Osteoblast (primary cell): ENCODE measurements at regions not wholly inside any gene's neighbourhood (a gene's known extent, or its start where the extent isn't known, plus 50 kb on each side); places are given as distances from the start of the nearest gene placed in this dataset.
A peak's percentile ranks its signal among the peaks of the same experiment; 100 is the strongest.

Source experiments
- DNase-seq: peaks from one replicate; pipeline ENCODE4 v3.0.0; 2011; ENCODE audit warnings: low spot score, mixed read lengths; ENCODE audit not compliant: insufficient read length; ENCODE audit errors: missing footprints
- H2AFZ ChIP-seq: 2 replicates; pipeline ENCODE4 v1.6.0; 2011; ENCODE audit warnings: mild to moderate bottlenecking, low read length
- H3K27ac ChIP-seq: 2 replicates; pipeline ENCODE4 v1.5.1; 2011; ENCODE audit warnings: mild to moderate bottlenecking, low read depth, low read length, moderate library complexity
- H3K27me3 ChIP-seq: 2 replicates; pipeline ENCODE4 v1.6.0; 2012; ENCODE audit warnings: mild to moderate bottlenecking, control low read depth, inconsistent platforms, low read length, moderate library complexity; ENCODE audit not compliant: insufficient read depth
- H3K36me3 ChIP-seq: 2 replicates; pipeline ENCODE4 v1.5.1; 2011; ENCODE audit warnings: mild to moderate bottlenecking, low read length, control low read depth, moderate library complexity; ENCODE audit not compliant: insufficient read depth
- H3K4me1 ChIP-seq: 2 replicates; pipeline ENCODE4 v1.5.1; 2011; ENCODE audit warnings: mild to moderate bottlenecking, low read length, control low read depth, moderate library complexity; ENCODE audit not compliant: insufficient read depth
- H3K4me2 ChIP-seq: 2 replicates; pipeline ENCODE4 v1.6.0; 2011; ENCODE audit warnings: mild to moderate bottlenecking, low read length; ENCODE audit not compliant: insufficient read depth
- H3K4me3 ChIP-seq: fragments of 200-600 bp; sonication (generic); 3 replicates; pipeline ENCODE4 v1.5.1; 2012; ENCODE audit warnings: mild to moderate bottlenecking, low read length, inconsistent platforms; ENCODE audit not compliant: insufficient read depth
- H3K79me2 ChIP-seq: 2 replicates; pipeline ENCODE4 v1.6.0; 2012; ENCODE audit warnings: mild to moderate bottlenecking, low read length, control low read depth, inconsistent platforms; ENCODE audit not compliant: insufficient read depth
- H3K9me3 ChIP-seq: 2 replicates; pipeline ENCODE4 v1.5.1; 2011; ENCODE audit warnings: low read depth, low read length, control low read depth
- H4K20me1 ChIP-seq: 2 replicates; pipeline ENCODE4 v1.6.0; 2012; ENCODE audit warnings: mild to moderate bottlenecking, low read length, control low read depth; ENCODE audit not compliant: insufficient read depth
- TF ChIP-seq, protein P1 (sequence below): IDR thresholded peaks from 2 replicates; pipeline ENCODE4 v1.5.1; 2011; ENCODE audit warnings: mild to moderate bottlenecking, low read depth, low read length, moderate library complexity; ENCODE audit errors: extremely low read depth

DNA sequence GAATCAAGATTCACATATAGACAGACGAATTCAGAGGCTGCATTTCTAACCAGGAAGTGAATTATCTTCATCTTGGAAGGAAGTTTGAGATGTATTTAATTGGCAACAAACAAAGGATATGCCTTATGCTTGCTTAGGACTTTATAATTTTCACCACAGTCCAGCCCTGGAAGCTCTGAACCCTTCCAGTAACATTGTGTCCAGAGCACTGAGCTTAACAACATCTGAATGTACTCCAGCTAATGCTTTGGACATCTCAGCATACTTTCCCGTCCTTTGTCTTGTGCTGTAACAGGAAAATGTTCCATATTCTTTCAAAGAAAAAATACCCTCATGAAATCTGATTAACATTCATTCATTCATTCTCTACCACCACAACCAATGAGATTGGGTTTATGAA, 136.3 kb upstream of the SPATS2L start:
- Histone ChIP-seq H4K20me1 (no peaks in the 10 kb centered on the region), H3K27me3 (no peaks in the 10 kb centered on the region), H2AFZ (no peak overlapping the region), H3K9me3 (no peaks in the 10 kb centered on the region), H3K4me2 (no peak overlapping the region), H3K27ac (no peak overlapping the region), H3K36me3 (no peaks in the 10 kb centered on the region), H3K4me3 (no peak overlapping the region), H3K79me2 (no peaks in the 10 kb centered on the region), H3K4me1 (peaks cover 25% of the 10 kb centered on the region)
- no peak for DNase-seq
- TF ChIP-seq, protein P1, sequence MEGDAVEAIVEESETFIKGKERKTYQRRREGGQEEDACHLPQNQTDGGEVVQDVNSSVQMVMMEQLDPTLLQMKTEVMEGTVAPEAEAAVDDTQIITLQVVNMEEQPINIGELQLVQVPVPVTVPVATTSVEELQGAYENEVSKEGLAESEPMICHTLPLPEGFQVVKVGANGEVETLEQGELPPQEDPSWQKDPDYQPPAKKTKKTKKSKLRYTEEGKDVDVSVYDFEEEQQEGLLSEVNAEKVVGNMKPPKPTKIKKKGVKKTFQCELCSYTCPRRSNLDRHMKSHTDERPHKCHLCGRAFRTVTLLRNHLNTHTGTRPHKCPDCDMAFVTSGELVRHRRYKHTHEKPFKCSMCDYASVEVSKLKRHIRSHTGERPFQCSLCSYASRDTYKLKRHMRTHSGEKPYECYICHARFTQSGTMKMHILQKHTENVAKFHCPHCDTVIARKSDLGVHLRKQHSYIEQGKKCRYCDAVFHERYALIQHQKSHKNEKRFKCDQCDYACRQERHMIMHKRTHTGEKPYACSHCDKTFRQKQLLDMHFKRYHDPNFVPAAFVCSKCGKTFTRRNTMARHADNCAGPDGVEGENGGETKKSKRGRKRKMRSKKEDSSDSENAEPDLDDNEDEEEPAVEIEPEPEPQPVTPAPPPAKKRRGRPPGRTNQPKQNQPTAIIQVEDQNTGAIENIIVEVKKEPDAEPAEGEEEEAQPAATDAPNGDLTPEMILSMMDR: no peak

DNA sequence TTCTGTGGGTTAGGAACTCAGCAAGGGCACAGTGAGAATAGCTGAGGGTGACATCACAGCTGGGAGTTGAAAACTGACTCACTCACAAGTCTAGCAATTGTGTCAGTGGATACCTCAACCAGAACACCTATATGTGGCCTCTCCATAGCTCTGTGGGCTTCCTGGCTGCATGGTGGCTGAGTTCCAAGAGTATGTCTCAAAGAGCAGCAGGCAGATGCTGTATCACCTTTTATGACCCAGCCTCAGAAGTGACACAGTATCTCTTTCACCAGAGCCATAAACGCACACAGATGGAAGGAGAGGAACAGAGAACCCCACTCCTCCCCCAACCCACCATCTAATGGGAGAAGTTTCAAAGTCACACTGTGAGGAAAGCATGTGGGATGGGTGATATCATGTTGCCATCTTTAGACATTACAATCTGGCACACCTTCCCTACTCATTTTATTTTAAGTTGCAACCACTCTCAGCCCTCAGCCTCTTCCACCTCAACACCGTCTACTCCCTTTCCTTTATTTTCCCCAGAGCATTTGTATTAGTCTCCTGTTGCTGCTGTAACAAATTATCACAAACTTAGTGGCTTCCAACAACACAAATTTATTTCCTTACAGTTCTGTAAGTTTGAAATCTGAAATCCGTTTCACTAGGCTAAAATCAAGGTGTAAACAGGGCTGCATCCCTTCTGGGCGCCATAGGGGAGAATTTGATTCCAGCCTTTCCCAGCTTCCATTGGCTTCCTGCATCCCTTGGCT, 134.6 kb upstream of the SPATS2L start:
- H3K27ac ChIP-seq: no peak overlapping the region
- H3K36me3 ChIP-seq: no peaks in the 10 kb centered on the region
- H3K79me2 ChIP-seq: no peaks in the 10 kb centered on the region
- no peak overlapping the region for H2AFZ ChIP-seq
- no peaks in the 10 kb centered on the region for H3K9me3 ChIP-seq
- H3K4me2 ChIP-seq: no peak overlapping the region
- TF ChIP-seq, protein P1: no peak
- no peaks in the 10 kb centered on the region for H4K20me1 ChIP-seq
- H3K4me3 ChIP-seq: no peak overlapping the region
- peak; percentile 87 for DNase-seq
- H3K4me1 ChIP-seq: peaks cover 25% of the 10 kb centered on the region
- H3K27me3 ChIP-seq: no peaks in the 10 kb centered on the region

DNA sequence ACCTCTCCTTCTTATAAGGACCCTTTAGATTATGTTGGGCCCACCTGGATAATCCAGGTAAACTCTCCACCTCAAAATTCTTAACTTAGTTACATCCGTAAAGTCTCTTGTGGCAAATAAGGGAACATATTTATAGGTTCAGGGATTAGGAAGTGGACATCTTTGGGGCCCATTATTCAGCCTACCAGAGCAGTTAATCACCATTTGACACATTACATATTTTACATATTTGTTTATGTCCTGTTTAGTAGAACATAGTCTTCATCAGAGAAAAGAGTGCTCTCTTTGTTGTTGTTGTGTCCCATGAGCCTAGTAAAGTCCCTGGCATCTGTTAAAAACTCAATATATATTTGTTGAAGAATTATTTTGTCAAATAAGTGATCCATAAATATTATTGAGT, 134.0 kb upstream of the SPATS2L start:
- DNase-seq: no peak
- Histone ChIP-seq H3K9me3 (no peaks in the 10 kb centered on the region), H3K4me1 (peaks cover 27% of the 10 kb centered on the region), H4K20me1 (no peaks in the 10 kb centered on the region), H3K79me2 (no peaks in the 10 kb centered on the region), H3K27me3 (no peaks in the 10 kb centered on the region), H3K36me3 (no peaks in the 10 kb centered on the region), H3K4me2 (peak overlapping the region; percentile 74), H2AFZ (no peak overlapping the region), H3K27ac (no peak overlapping the region), H3K4me3 (no peak overlapping the region)
- TF ChIP-seq, protein P1: no peak

DNA sequence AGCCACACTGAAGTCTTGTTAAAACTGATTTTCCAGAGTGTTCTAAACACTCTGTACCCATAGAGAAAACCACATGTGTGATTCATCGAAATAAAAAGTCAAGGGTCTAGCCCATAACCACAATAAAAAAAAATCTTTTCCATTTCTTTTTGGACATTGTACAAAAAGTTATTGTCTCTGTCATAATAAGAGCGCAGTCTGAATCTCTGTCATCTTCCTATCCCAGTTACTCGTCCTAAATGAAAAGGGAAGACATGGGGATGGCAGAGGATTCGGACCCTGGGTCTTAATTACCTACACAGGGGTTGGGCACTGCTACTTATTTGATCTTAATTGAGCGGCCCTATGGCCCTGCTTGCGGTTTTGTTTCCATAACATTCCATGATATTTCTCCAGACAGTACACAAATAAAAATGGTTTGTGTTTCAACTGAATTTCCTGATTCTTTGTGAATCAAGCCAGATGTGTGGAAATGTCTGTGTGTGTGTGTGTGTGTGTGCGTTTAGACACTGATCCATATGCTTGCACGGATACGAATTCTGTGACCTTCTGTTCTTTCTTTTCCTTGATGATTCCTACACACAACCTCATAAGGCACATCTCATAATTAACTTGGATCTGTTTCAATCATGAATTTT, 133.4 kb upstream of the SPATS2L start:
- Histone ChIP-seq H3K9me3 (no peaks in the 10 kb centered on the region), H2AFZ (peak overlapping the region; percentile 21), H3K4me3 (no peak overlapping the region), H3K36me3 (no peaks in the 10 kb centered on the region), H3K27me3 (no peaks in the 10 kb centered on the region), H4K20me1 (no peaks in the 10 kb centered on the region), H3K4me1 (peaks cover 31% of the 10 kb centered on the region), H3K4me2 (peak overlapping the region; percentile 74), H3K79me2 (no peaks in the 10 kb centered on the region), H3K27ac (no peak overlapping the region)
- TF ChIP-seq, protein P1: no peak
- DNase-seq: peak; percentile 73
